CD8-positive, alpha-beta memory T cell (primary cell): ENCODE measurements at regions not wholly inside any gene's neighbourhood (a gene's known extent, or its start where the extent isn't known, plus 50 kb on each side); places are given as distances from the start of the nearest gene placed in this dataset.

Experiments
- CTCF ChIA-PET: fragments of 350-600 bp; sonication (Branson Sonifier 250); formaldehyde crosslinking; loops from one replicate; lab custom pipeline; 2021; ENCODE audit warnings: antibody characterized with exemption; lab: Charles Lee
- POLR2A ChIA-PET: fragments of 350-600 bp; sonication (Branson Sonifier 250); formaldehyde crosslinking; loops from one replicate; lab custom pipeline; 2021; ENCODE audit warnings: antibody characterized with exemption; lab: Charles Lee
- DNase-seq, 5 donors: peaks; one replicate each; pipeline versions ENCODE4 v3.0.0 to v3.0.0-alpha.2; 2020 to 2022; ENCODE audit warnings: mixed read lengths in 1 of 5
- H3K27ac ChIP-seq: one replicate; pipeline ENCODE4 v1.7.0; 2013; ENCODE audit warnings: low read depth, mild to moderate bottlenecking, low read length, moderate library complexity
- H3K27me3 ChIP-seq: 2 replicates; pipeline ENCODE4 v1.7.0; 2013; ENCODE audit warnings: low read length, mild to moderate bottlenecking; ENCODE audit not compliant: insufficient read depth, poor library complexity, severe bottlenecking
- H3K36me3 ChIP-seq: 2 replicates; pipeline ENCODE4 v1.7.0; 2013; ENCODE audit warnings: mild to moderate bottlenecking, low read length, moderate library complexity; ENCODE audit not compliant: insufficient read depth
- H3K4me1 ChIP-seq: 2 replicates; pipeline ENCODE4 v1.7.0; 2013; ENCODE audit warnings: mild to moderate bottlenecking, low read length, moderate library complexity; ENCODE audit not compliant: insufficient read depth
- H3K4me3 ChIP-seq: 2 replicates; pipeline ENCODE4 v1.7.0; 2013; ENCODE audit warnings: mild to moderate bottlenecking, low read length
- H3K9me3 ChIP-seq: 2 replicates; pipeline ENCODE4 v1.7.0; 2013; ENCODE audit warnings: mild to moderate bottlenecking, low read length
- H3K27ac Mint-ChIP-seq, 8 donors: one replicate each; pipeline ENCODE4 v1.8.0; 2020 to 2021; ENCODE audit warnings: mixed read lengths in 8 of 8, mild to moderate bottlenecking in 6 of 8, inconsistent platforms in 3 of 8, moderate library complexity in 3 of 8
- H3K27me3 Mint-ChIP-seq, 2 donors: one replicate each; pipeline ENCODE4 v1.8.0; 2020 to 2021; ENCODE audit warnings: mixed read lengths in 2 of 2, mild to moderate bottlenecking in 1 of 2, moderate library complexity in 1 of 2
- H3K36me3 Mint-ChIP-seq, 3 donors: one replicate each; pipeline ENCODE4 v1.8.0; 2020 to 2021; ENCODE audit warnings: mixed read lengths in 3 of 3, inconsistent platforms in 1 of 3, mild to moderate bottlenecking in 1 of 3
- H3K4me1 Mint-ChIP-seq, 3 donors: one replicate each; pipeline ENCODE4 v1.8.0; 2020 to 2021; ENCODE audit warnings: mixed read lengths in 3 of 3, inconsistent platforms in 1 of 3, mild to moderate bottlenecking in 1 of 3
- H3K4me3 Mint-ChIP-seq, 7 donors: one replicate each; pipeline ENCODE4 v1.8.0; 2020 to 2021; ENCODE audit warnings: mixed read lengths in 7 of 7, mild to moderate bottlenecking in 6 of 7, moderate library complexity in 4 of 7, inconsistent platforms in 2 of 7
- H3K9me3 Mint-ChIP-seq, 5 donors: one replicate each; pipeline ENCODE4 v1.8.0; 2020 to 2022; ENCODE audit warnings: mixed read lengths in 5 of 5, mild to moderate bottlenecking in 3 of 5, moderate library complexity in 2 of 5, inconsistent platforms in 1 of 5

DNA sequence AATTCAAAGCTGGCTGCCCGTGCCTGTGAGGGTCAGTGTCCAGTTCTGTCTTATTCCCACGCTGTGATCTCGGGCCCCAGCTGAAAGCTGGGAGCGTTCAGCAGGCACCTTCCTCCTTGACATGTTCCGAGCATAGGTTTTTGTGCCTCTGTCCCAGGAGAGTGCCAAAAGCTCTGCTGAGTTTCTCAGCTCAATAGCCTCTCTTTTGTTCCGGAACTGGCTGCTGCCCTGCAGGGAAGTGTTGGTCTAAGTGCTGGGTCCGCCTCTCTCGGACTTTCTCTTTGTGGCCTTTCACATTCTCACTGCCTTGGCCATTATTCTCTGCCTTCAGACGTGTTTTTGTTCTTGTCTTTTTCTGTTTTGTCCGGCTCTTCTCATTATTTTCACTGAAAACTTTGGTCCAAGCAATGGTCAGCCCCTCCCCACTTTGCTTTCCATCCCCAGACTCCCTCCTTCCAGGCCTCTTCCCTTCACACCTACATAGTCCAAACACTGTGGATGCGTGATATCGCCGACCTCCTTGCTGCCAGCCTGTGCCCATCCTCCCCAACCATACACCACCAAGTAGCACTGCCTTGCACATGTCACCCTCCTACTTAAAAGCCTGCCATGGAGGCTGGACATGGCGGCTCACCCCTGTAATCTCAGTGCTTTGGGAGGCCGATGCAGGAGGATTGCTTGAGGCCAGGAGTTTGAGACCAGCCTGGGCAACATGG, 233.8 kb downstream of the RHOU start:
- no peak overlapping the region for H3K4me3 ChIP-seq
- peaks cover 2 to 3% of the 10 kb centered on the region in 2 donors for H3K27me3 Mint-ChIP-seq
- ChIA-PET POLR2A (no interaction called here), CTCF (no interaction called here)
- no peaks in the 10 kb centered on the region for H3K36me3 ChIP-seq
- H3K36me3 Mint-ChIP-seq = no peaks in the 10 kb centered on the region
- H3K27ac ChIP-seq = no peak overlapping the region
- no peak for DNase-seq
- no peaks in the 10 kb centered on the region for H3K4me1 Mint-ChIP-seq
- H3K4me3 Mint-ChIP-seq = no peak overlapping the region
- peak overlapping the region in 2 of 8 donors; percentile 46 to 70 for H3K27ac Mint-ChIP-seq
- no peaks in the 10 kb centered on the region for H3K4me1 ChIP-seq
- no peaks in the 10 kb centered on the region for H3K9me3 ChIP-seq
- H3K9me3 Mint-ChIP-seq = no peaks in the 10 kb centered on the region
- H3K27me3 ChIP-seq = no peaks in the 10 kb centered on the region

DNA sequence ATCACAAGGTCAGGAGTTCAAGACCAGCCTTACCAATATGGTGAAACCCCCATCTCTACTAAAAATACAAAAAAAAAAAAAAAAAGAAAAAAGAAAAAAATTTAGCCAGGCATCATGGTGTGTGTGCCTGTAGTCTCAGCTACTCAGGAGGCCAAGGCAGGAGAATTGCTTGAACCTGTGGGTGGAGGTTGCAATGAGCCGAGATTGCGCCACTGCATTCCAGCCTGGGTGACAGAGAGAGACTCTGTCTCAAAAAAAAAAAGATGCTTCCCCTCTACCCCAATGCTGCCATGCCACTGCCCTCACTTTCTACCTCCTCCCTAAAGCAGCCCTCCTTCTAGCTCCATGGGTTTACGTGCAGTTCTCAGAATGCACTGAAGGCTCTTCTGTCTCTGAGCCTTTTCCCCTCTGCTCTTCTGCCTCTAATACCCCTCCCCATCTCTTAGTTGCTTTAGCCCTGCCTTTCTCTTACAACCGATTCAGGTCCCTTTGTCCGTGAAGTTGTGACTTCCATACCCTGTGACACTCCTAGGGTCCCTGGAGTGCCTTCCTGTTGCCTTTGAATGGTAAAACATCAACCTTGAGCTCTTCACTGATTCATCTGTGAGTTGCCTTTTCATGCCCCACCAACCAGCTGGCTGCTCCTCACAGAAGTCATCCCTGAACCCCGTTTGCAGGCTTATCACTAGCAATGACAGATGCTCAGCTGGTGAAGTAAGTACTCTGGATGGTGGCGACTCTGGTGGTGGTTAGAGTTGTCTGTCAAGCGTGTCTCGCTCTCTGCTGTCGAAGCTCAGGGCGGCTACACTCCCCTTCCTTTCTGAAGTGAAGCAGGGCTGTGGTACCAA, 234.9 kb downstream of the RHOU start:
- no peak overlapping the region for H3K27ac ChIP-seq
- no peaks in the 10 kb centered on the region for H3K4me1 ChIP-seq
- no peaks in the 10 kb centered on the region for H3K9me3 ChIP-seq
- ChIA-PET POLR2A (no interaction called here), CTCF (no interaction called here)
- no peak for DNase-seq
- Mint-ChIP-seq H3K27ac (no peak overlapping the region), H3K4me1 (no peaks in the 10 kb centered on the region), H3K9me3 (no peaks in the 10 kb centered on the region), H3K4me3 (no peak overlapping the region), H3K27me3 (peaks cover 2 to 3% of the 10 kb centered on the region in 2 donors), H3K36me3 (no peaks in the 10 kb centered on the region)
- H3K36me3 ChIP-seq = no peaks in the 10 kb centered on the region
- H3K27me3 ChIP-seq = no peaks in the 10 kb centered on the region
- H3K4me3 ChIP-seq = no peak overlapping the region

DNA sequence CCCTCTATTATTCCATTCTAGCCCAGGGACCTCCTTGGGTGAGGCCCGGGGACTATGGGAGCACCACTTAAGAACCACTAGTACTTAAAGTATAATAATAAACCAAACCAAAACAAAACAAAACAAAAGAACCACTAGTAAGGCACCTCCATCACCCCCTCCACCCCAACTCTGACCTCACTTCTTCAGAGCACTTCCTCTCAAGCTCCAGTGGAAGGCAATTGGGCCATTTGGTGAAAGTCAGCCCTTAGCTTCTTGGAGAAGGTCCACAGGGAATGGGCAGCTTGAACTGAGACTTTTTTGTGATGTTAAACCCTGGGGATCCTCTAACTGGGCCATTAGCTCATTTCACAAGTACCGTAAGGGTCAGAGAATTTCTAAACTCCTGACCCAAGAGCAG, 237.3 kb downstream of the RHOU start:
- no peaks in the 10 kb centered on the region for H3K36me3 ChIP-seq
- no peak for DNase-seq
- H3K27me3 ChIP-seq = no peaks in the 10 kb centered on the region
- no peaks in the 10 kb centered on the region for H3K4me1 ChIP-seq
- CTCF ChIA-PET = no interaction called here
- H3K27ac ChIP-seq = no peak overlapping the region
- no peaks in the 10 kb centered on the region for H3K9me3 Mint-ChIP-seq
- H3K4me1 Mint-ChIP-seq = no peaks in the 10 kb centered on the region
- no peak overlapping the region for H3K4me3 ChIP-seq
- no peak overlapping the region for H3K4me3 Mint-ChIP-seq
- H3K27me3 Mint-ChIP-seq = peaks cover 2 to 3% of the 10 kb centered on the region in 2 donors
- POLR2A ChIA-PET = no interaction called here
- no peaks in the 10 kb centered on the region for H3K36me3 Mint-ChIP-seq
- H3K27ac Mint-ChIP-seq = no peak overlapping the region
- no peaks in the 10 kb centered on the region for H3K9me3 ChIP-seq

DNA sequence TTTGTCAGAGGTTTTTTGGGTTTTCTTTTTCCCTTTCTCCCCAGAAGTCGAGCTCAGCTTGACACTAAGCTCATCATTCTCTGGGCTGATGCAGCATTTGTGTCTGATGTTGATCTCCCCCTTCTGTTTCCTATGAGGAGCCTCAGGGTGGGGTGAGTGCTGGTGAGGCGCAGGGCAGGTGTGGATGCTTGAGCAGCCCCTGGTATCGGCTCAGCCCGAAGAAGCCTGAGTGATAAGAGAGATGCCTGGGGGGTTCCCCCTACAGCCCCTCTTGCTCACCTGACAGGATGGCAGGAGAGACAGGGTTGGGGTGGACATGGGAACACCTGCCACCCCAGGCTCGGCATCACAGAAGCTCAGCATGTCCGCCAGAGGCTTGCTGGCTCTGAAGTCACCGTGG, 239.0 kb downstream of the RHOU start:
- Mint-ChIP-seq H3K27ac (peak overlapping the region in 2 of 8 donors; percentile 29 to 32), H3K4me3 (no peak overlapping the region), H3K4me1 (no peaks in the 10 kb centered on the region), H3K9me3 (no peaks in the 10 kb centered on the region), H3K27me3 (peaks cover 2 to 3% of the 10 kb centered on the region in 2 donors), H3K36me3 (no peaks in the 10 kb centered on the region)
- Histone ChIP-seq H3K36me3 (no peaks in the 10 kb centered on the region), H3K4me3 (no peak overlapping the region), H3K9me3 (no peaks in the 10 kb centered on the region), H3K27me3 (no peaks in the 10 kb centered on the region), H3K4me1 (no peaks in the 10 kb centered on the region), H3K27ac (no peak overlapping the region)
- CTCF ChIA-PET = no interaction called here
- no peak for DNase-seq
- POLR2A ChIA-PET = no interaction called here

DNA sequence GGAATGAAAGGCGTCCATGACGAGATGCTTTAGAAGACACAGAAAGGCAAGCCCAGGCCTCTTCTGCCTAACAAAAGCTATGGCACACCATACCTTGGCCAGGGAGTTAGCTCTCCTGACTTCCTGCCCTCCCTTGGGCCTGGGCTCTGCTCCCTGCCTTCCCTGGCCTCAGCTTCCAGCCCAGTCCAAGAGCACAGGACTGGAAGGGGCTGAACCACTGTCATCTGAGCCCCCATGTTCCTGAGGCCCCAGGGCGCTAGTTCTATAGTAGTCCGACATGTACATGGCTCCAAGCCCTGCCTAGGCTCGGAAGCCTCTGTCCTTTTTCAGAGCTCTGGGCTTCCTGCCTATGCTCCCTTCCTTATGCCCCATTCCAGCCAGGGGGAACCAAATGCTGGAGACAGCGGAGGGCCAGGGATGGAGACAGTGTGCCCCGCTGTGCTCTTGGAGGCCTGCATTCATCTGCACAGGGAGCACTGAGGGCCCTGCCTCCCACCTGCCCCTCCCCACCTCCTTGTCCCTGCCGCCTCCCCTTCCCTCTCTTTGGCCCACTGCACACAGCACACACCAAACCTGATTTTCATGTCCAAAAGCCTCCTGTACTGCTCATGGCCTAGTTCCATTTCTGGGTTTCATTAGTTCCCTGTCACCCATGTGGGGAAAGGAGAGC, 240.1 kb downstream of the RHOU start:
- Mint-ChIP-seq H3K36me3 (no peaks in the 10 kb centered on the region), H3K27ac (peak overlapping the region in 1 of 8 donors; percentile 74), H3K4me3 (peak overlapping the region in 1 of 7 donors; percentile 63), H3K4me1 (no peaks in the 10 kb centered on the region), H3K27me3 (peaks cover 0 to 3% of the 10 kb centered on the region in 2 donors), H3K9me3 (no peaks in the 10 kb centered on the region)
- H3K36me3 ChIP-seq = no peaks in the 10 kb centered on the region
- no peaks in the 10 kb centered on the region for H3K27me3 ChIP-seq
- CTCF ChIA-PET = no interaction called here
- no peak for DNase-seq
- no peaks in the 10 kb centered on the region for H3K4me1 ChIP-seq
- H3K9me3 ChIP-seq = no peaks in the 10 kb centered on the region
- H3K4me3 ChIP-seq = no peak overlapping the region
- POLR2A ChIA-PET = interaction anchor here (0.7 kb wide), 1 partner anchor 194 kb away, joined by 4 read pairs; no protein-coding TSS in a partner anchor
- no peak overlapping the region for H3K27ac ChIP-seq

DNA sequence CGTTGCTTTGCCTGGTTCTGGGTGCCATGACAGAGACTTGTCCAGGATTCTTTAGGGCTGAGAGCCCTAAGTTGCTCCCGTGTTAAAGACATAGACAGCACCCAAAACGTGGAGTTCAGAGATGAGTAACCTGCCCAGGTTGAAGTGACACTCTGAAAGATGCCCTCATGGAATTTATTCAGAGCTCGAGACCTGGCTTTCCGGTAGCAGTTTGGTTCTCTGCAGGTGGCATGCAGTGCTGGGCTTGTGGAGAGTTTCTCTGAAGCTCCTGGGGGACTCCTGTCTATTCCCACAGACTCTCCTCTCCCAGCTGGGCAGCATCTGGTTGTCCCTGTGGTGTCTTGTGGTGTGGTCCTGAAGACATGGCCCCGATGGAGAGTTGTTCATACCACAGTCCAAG, 241.0 kb downstream of the RHOU start:
- ChIA-PET POLR2A (interaction anchor here (0.7 kb wide), 1 partner anchor 193 kb away, joined by 4 read pairs; no protein-coding TSS in a partner anchor), CTCF (no interaction called here)
- no peak for DNase-seq
- no peaks in the 10 kb centered on the region for H3K36me3 Mint-ChIP-seq
- H3K9me3 ChIP-seq = no peaks in the 10 kb centered on the region
- H3K27me3 ChIP-seq = no peaks in the 10 kb centered on the region
- H3K9me3 Mint-ChIP-seq = no peaks in the 10 kb centered on the region
- H3K36me3 ChIP-seq = no peaks in the 10 kb centered on the region
- no peak overlapping the region for H3K27ac Mint-ChIP-seq
- H3K27ac ChIP-seq = no peak overlapping the region
- no peaks in the 10 kb centered on the region for H3K4me1 Mint-ChIP-seq
- no peak overlapping the region for H3K4me3 ChIP-seq
- H3K4me1 ChIP-seq = no peaks in the 10 kb centered on the region
- H3K4me3 Mint-ChIP-seq = no peak overlapping the region
- H3K27me3 Mint-ChIP-seq = no peaks in the 10 kb centered on the region

DNA sequence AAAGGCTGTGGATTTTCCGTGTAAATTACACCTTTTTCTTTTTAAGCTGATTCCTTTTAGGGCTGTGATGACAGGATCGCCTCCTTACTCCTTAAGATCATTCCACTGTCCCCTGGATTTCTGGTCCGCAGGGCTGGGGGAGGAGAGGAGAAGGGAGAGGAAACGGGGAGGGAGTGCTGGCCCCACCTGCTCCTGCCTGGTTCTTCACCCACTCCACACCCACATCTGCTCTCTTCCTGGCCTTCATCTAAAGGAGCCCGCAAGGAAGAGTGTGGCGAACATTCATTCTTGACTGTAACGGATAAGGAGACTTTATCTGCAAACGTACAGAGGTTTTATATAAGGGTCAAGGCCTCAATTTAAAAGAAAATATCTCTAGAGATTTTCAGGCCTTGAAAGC, 242.0 kb downstream of the RHOU start:
- no peak overlapping the region for H3K27ac ChIP-seq
- H3K27me3 ChIP-seq = no peaks in the 10 kb centered on the region
- H3K36me3 Mint-ChIP-seq = no peaks in the 10 kb centered on the region
- DNase-seq = no peak
- no peaks in the 10 kb centered on the region for H3K4me1 ChIP-seq
- no peak overlapping the region for H3K4me3 Mint-ChIP-seq
- no peaks in the 10 kb centered on the region for H3K36me3 ChIP-seq
- no peaks in the 10 kb centered on the region for H3K9me3 Mint-ChIP-seq
- no peak overlapping the region for H3K27ac Mint-ChIP-seq
- ChIA-PET CTCF (no interaction called here), POLR2A (no interaction called here)
- no peak overlapping the region for H3K4me3 ChIP-seq
- no peaks in the 10 kb centered on the region for H3K27me3 Mint-ChIP-seq
- no peaks in the 10 kb centered on the region for H3K4me1 Mint-ChIP-seq
- H3K9me3 ChIP-seq = no peaks in the 10 kb centered on the region

DNA sequence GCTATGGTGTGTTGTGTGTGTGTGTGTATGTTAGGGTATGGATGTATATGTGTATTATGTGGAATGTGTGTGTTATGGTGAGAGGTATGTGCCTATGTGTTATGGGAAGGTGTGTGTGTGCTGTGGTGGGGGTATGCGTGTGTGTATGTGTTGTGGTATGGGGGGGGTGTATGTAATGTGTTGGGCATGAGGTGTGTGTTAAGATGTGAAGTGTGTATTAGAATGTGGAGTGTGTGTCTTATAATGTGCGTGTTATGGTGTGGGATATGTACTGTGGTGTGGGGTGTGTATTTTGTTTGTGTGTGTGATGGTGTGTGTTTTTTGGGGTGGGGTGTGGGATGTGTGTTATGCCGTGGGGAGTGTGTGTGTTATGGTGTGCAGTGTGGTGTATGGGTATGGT, 242.5 kb downstream of the RHOU start:
- H3K4me3 Mint-ChIP-seq = no peak overlapping the region

More for the DNA sequence above, 242.5 kb downstream of the RHOU start:
- Mint-ChIP-seq H3K27ac (no peak overlapping the region), H3K4me1 (no peaks in the 10 kb centered on the region), H3K27me3 (peaks cover 0 to 4% of the 10 kb centered on the region in 2 donors), H3K36me3 (no peaks in the 10 kb centered on the region), H3K9me3 (no peaks in the 10 kb centered on the region)
- H3K27me3 ChIP-seq = no peaks in the 10 kb centered on the region
- no peak for DNase-seq
- no peak overlapping the region for H3K27ac ChIP-seq
- ChIA-PET CTCF (no interaction called here), POLR2A (no interaction called here)
- no peaks in the 10 kb centered on the region for H3K36me3 ChIP-seq
- H3K4me1 ChIP-seq = no peaks in the 10 kb centered on the region
- no peak overlapping the region for H3K4me3 ChIP-seq
- no peaks in the 10 kb centered on the region for H3K9me3 ChIP-seq
